ENCODE measurements at regions not wholly inside any gene's neighbourhood (a gene's known extent, or its start where the extent isn't known, plus 50 kb on each side); places are given as distances from the start of the nearest gene placed in this dataset.

- 85% methylated on average over 5 of the region's 5 CpGs for WGBS
- H3K36me3 ChIP-seq = no peaks in the 10 kb centered on the region
- no peak overlapping the region for H3K27ac ChIP-seq
- DNase-seq (ENCODE audit: low spot score in 2 of 2) = no peak
- no peaks in the 10 kb centered on the region for H3K4me1 ChIP-seq
- TF ChIP-seq POLR2A (IDR thresholded peaks at IDR 0.05) (no peak), EP300 (IDR thresholded peaks at IDR 0.05) (no peak), CTCF (IDR thresholded peaks at IDR 0.05) (no peak), POLR2AphosphoS5 (IDR thresholded peaks at IDR 0.05) (no peak)
- H3K4me3 ChIP-seq = no peak overlapping the region
- H3K27me3 ChIP-seq = no peaks in the 10 kb centered on the region
- no peaks in the 10 kb centered on the region for H3K9me3 ChIP-seq
Observed at GRCh38 chr9:1794547-1795270, 220.4 kb upstream of the SMARCA2 start.

DNA sequence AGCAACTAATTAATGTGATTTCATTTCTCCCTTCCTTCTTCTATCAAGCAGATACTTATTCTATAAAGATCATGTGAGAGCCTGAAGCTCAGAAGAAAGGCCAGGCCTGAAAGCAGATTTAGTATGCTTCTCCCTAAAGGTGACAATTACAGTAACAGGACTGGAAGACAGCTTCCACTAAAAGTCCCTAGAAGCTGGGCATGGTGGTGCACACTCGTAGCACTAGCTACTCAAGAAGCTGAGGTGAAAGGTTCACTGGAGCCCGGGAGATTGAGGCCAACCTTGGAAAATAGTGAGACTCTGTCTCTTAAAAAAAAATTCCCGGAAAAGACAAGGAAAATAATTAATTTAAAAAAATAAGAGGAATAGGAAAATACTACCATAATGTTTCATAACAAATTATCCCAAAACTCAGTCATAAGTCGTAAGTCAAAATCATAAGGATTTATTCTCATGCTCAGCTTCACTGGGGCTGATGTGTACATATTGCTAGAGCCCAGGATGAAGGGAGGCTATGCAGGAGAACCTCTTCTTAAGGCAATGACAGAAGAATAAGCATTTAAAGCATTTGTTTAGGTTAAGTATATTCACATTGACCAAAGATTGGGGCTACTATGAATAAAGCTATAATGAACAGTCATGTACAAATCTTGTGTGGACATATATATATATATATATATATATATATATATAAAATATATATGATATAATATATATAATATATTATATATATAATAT lies 210.8 kb upstream of the SMARCA2 start:
- no peak overlapping the region for H3K4me3 ChIP-seq
- DNase-seq (ENCODE audit: low spot score in 2 of 2) = no peak
- H3K4me1 ChIP-seq = no peaks in the 10 kb centered on the region
- 87% methylated on average over 4 of the region's 4 CpGs for WGBS
- TF ChIP-seq POLR2A (IDR thresholded peaks at IDR 0.05) (no peak), POLR2AphosphoS5 (IDR thresholded peaks at IDR 0.05) (no peak), CTCF (IDR thresholded peaks at IDR 0.05) (no peak), EP300 (IDR thresholded peaks at IDR 0.05) (no peak)
- H3K27me3 ChIP-seq = no peaks in the 10 kb centered on the region
- H3K36me3 ChIP-seq = no peaks in the 10 kb centered on the region
- H3K27ac ChIP-seq = no peak overlapping the region
- H3K9me3 ChIP-seq = no peaks in the 10 kb centered on the region

DNA sequence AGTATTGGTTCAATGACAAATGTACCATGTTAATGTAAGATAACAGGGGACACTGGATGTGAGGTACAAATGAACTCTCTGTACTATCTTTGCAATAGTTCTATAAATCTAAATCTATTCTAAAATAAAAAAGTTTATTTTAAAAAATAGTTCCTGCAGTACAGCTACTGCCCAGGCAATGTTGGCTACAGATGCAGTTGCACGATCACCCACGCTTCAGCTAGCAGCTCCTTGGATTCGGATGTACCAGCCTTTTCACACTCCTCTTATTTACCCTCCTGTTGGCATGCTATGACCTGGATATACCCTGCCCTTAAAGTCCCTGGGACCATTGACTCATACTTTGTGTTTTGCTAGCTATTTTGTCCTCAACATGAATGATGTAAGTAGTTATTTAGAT lies 185.4 kb upstream of the SMARCA2 start:
- H3K27ac ChIP-seq = no peak overlapping the region
- no peaks in the 10 kb centered on the region for H3K27me3 ChIP-seq
- no peak for DNase-seq (ENCODE audit: low spot score in 2 of 2)
- TF ChIP-seq POLR2AphosphoS5 (IDR thresholded peaks at IDR 0.05) (no peak), POLR2A (IDR thresholded peaks at IDR 0.05) (no peak), CTCF (IDR thresholded peaks at IDR 0.05) (no peak), EP300 (IDR thresholded peaks at IDR 0.05) (no peak)
- H3K4me3 ChIP-seq = no peak overlapping the region
- no peaks in the 10 kb centered on the region for H3K36me3 ChIP-seq
- H3K9me3 ChIP-seq = no peaks in the 10 kb centered on the region
- H3K4me1 ChIP-seq = no peaks in the 10 kb centered on the region
- 89% methylated on average over 3 of the region's 3 CpGs for WGBS

DNA sequence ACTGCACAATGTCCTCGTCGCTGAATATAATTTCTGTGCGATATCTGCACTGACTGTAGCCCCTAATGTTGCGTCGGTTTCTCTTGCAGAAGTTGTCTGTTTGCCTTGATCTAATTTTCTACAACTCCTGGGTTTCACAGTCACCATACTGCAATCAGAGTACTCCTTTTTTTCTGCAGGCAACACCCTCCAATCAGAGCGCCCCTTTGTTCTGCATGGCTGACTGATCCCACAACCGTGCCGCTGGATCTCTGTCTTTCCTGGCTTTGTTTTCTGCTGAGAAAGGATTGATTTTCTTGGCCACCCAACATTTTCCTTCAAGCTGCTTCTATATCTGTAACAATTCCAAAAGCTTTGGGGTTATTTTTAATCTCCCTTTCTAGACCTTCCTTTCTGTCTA lies 182.2 kb upstream of the SMARCA2 start:
- H3K9me3 ChIP-seq = no peaks in the 10 kb centered on the region
- H3K4me1 ChIP-seq = no peaks in the 10 kb centered on the region
- TF ChIP-seq POLR2A (IDR thresholded peaks at IDR 0.05) = no peak
- no peak for TF ChIP-seq EP300 (IDR thresholded peaks at IDR 0.05)
- TF ChIP-seq POLR2AphosphoS5 (IDR thresholded peaks at IDR 0.05) = no peak
- TF ChIP-seq CTCF (IDR thresholded peaks at IDR 0.05) = no peak
- no peaks in the 10 kb centered on the region for H3K27me3 ChIP-seq
- no peak for DNase-seq (ENCODE audit: low spot score in 2 of 2)
- no peak overlapping the region for H3K4me3 ChIP-seq
- H3K36me3 ChIP-seq = no peaks in the 10 kb centered on the region
- no peak overlapping the region for H3K27ac ChIP-seq
- 85% methylated on average over 8 of the region's 8 CpGs for WGBS

DNA sequence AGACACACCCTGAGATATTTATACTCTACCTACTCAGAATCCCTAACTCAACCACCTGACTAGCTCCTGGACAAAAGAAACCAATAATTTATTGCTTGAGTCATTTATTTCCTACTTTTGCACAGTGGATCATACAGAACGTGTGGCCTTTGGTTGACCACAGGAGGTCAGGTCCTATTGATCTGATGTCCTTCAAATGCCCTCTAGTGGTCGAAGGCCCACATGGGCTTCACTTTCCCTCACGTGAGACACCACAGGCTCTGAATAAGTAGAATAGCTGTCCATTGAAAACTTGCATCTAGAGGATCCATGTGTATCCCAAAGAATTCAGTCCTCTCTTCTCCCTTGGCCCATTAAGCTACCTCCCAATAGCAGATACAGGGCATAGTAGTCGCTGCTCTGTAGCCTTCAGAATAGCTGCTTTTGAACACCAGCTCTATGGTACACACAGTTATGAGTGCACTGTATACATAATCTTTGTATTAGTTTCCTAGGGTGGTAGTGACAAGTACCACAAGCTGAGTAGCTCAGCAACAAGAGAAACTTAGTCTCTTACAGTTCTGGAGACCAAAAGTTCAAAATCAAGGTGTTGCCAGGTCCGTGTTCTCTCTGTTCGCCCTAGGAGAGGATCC lies 177.6 kb upstream of the SMARCA2 start:
- no peak overlapping the region for H3K4me3 ChIP-seq
- DNase-seq (ENCODE audit: low spot score in 2 of 2) = no peak
- 56% methylated on average over 6 of the region's 6 CpGs for WGBS
- H3K27ac ChIP-seq = no peak overlapping the region
- TF ChIP-seq POLR2A (IDR thresholded peaks at IDR 0.05) (no peak), EP300 (IDR thresholded peaks at IDR 0.05) (no peak), CTCF (IDR thresholded peaks at IDR 0.05) (no peak), POLR2AphosphoS5 (IDR thresholded peaks at IDR 0.05) (no peak)
- H3K27me3 ChIP-seq = no peaks in the 10 kb centered on the region
- no peaks in the 10 kb centered on the region for H3K36me3 ChIP-seq
- H3K9me3 ChIP-seq = no peaks in the 10 kb centered on the region
- H3K4me1 ChIP-seq = no peaks in the 10 kb centered on the region

Measured in suprapubic skin (tissue), 4 donors.